Cardiac muscle cell (in vitro differentiated cells and primary cell): ENCODE measurements at regions not wholly inside any gene's neighbourhood (a gene's known extent, or its start where the extent isn't known, plus 50 kb on each side); places are given as distances from the start of the nearest gene placed in this dataset.

Experiments used
- DNase-seq, 2 donors: peaks; one replicate each; pipeline versions ENCODE4 v3.0.0 to v3.0.0-alpha.2; 2010 to 2017; ENCODE audit warnings: low read depth in 1 of 2, low spot score in 1 of 2
- H3K27ac ChIP-seq: fragments of 200-600 bp; sonication (generic); 2 replicates; pipeline ENCODE4 v1.5.1; 2016
- H3K27me3 ChIP-seq: fragments of 200-600 bp; sonication (generic); 2 replicates; pipeline ENCODE4 v1.6.0; 2016; ENCODE audit warnings: control low read depth
- H3K36me3 ChIP-seq: fragments of 200-600 bp; sonication (generic); 2 replicates; pipeline ENCODE4 v1.5.1; 2016; ENCODE audit warnings: control low read depth
- H3K4me1 ChIP-seq: fragments of 200-600 bp; sonication (generic); 2 replicates; pipeline ENCODE4 v1.8.1; 2017; ENCODE audit warnings: low read depth, mild to moderate bottlenecking, mixed run types
- H3K4me3 ChIP-seq: fragments of 200-600 bp; sonication (generic); 2 replicates; pipeline ENCODE4 v1.5.1; 2016; ENCODE audit warnings: mild to moderate bottlenecking
- H3K9me3 ChIP-seq: fragments of 200-600 bp; sonication (generic); 2 replicates; pipeline ENCODE4 v1.5.1; 2017; ENCODE audit warnings: low read depth, mild to moderate bottlenecking, control low read depth
- CTCF ChIP-seq: IDR thresholded peaks from 2 replicates; pipeline ENCODE4 v1.5.1; 2012; ENCODE audit warnings: low read depth, mild to moderate bottlenecking, low read length

- no peaks in the 10 kb centered on the region for H3K9me3 ChIP-seq
- H3K27me3 ChIP-seq: no peaks in the 10 kb centered on the region
- no peak for TF ChIP-seq CTCF
- H3K36me3 ChIP-seq: no peaks in the 10 kb centered on the region
- no peak for DNase-seq
- H3K4me1 ChIP-seq: no peaks in the 10 kb centered on the region
- H3K27ac ChIP-seq: no peak overlapping the region
- no peak overlapping the region for H3K4me3 ChIP-seq
These were observed 150.8 kb upstream of the MYCN start for GRCh38 chr2:15789381-15790062.

- no peak for TF ChIP-seq CTCF
- H3K27ac ChIP-seq: no peak overlapping the region
- H3K4me3 ChIP-seq: no peak overlapping the region
- no peak for DNase-seq
- H3K4me1 ChIP-seq: no peaks in the 10 kb centered on the region
- H3K36me3 ChIP-seq: no peaks in the 10 kb centered on the region
- no peaks in the 10 kb centered on the region for H3K9me3 ChIP-seq
- H3K27me3 ChIP-seq: no peaks in the 10 kb centered on the region
These were observed 150.0 kb upstream of the MYCN start for GRCh38 chr2:15790326-15790725.

GRCh38 chr2:15790838-15791237 lies 149.5 kb upstream of the MYCN start:
- Histone ChIP-seq H3K27me3 (no peaks in the 10 kb centered on the region), H3K9me3 (no peaks in the 10 kb centered on the region), H3K4me1 (no peaks in the 10 kb centered on the region), H3K36me3 (no peaks in the 10 kb centered on the region), H3K4me3 (no peak overlapping the region), H3K27ac (no peak overlapping the region)
- no peak for TF ChIP-seq CTCF
- DNase-seq: no peak

- Histone ChIP-seq H3K27me3 (no peaks in the 10 kb centered on the region), H3K27ac (no peak overlapping the region), H3K9me3 (no peaks in the 10 kb centered on the region), H3K4me3 (no peak overlapping the region), H3K4me1 (no peaks in the 10 kb centered on the region), H3K36me3 (no peaks in the 10 kb centered on the region)
- no peak for TF ChIP-seq CTCF
- DNase-seq: no peak
These were observed 149.1 kb upstream of the MYCN start for GRCh38 chr2:15791294-15791693.

GRCh38 chr2:15792331-15792730 lies 148.0 kb upstream of the MYCN start:
- Histone ChIP-seq H3K9me3 (no peaks in the 10 kb centered on the region), H3K4me3 (no peak overlapping the region), H3K27ac (no peak overlapping the region), H3K36me3 (no peaks in the 10 kb centered on the region), H3K27me3 (no peaks in the 10 kb centered on the region), H3K4me1 (no peaks in the 10 kb centered on the region)
- no peak for DNase-seq
- TF ChIP-seq CTCF: no peak
